ENCODE measurements at regions not wholly inside any gene's neighbourhood (a gene's known extent, or its start where the extent isn't known, plus 50 kb on each side); places are given as distances from the start of the nearest gene placed in this dataset.

DNA sequence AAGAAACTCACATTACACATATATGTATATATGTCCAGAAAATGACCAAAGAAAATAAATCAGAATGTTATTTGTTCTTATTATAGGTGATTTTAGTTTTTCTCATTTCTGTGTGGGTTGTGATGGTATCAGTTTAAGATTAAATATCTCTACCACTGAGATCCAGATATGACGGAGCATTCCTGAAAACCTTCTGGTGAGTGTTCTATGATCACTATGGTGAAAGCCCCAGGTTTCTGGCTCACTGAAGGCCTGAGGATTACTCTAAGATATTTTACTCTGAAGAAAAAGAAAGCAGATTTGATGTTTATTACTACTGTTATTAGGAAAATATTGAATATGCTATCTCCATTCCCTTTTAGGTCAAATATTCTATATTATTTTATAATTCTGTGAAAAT is 62.8 kb upstream of the L3MBTL3 start:
- TF ChIP-seq, protein P1, sequence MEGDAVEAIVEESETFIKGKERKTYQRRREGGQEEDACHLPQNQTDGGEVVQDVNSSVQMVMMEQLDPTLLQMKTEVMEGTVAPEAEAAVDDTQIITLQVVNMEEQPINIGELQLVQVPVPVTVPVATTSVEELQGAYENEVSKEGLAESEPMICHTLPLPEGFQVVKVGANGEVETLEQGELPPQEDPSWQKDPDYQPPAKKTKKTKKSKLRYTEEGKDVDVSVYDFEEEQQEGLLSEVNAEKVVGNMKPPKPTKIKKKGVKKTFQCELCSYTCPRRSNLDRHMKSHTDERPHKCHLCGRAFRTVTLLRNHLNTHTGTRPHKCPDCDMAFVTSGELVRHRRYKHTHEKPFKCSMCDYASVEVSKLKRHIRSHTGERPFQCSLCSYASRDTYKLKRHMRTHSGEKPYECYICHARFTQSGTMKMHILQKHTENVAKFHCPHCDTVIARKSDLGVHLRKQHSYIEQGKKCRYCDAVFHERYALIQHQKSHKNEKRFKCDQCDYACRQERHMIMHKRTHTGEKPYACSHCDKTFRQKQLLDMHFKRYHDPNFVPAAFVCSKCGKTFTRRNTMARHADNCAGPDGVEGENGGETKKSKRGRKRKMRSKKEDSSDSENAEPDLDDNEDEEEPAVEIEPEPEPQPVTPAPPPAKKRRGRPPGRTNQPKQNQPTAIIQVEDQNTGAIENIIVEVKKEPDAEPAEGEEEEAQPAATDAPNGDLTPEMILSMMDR (IDR thresholded peaks at IDR 0.05): no peak
- TF ChIP-seq POLR2A (IDR thresholded peaks at IDR 0.05): no peak
